PC-9 (cell line): ENCODE measurements at regions not wholly inside any gene's neighbourhood (a gene's known extent, or its start where the extent isn't known, plus 50 kb on each side); places are given as distances from the start of the nearest gene placed in this dataset.
"Not testable (repeated sequence)": the region's sequence is repeated elsewhere in the genome, so short reads cannot be mapped to it uniquely, and the experiment has no call there.

ENCODE experiments used
- CTCF ChIP-seq: fragments of 200-600 bp; sonication (generic); conservative IDR thresholded peaks from 2 replicates; pipeline ENCODE4 v1.6.1; 2017; ENCODE audit warnings: mixed run types, antibody characterized with exemption, mild to moderate bottlenecking, moderate library complexity
- EZH2 ChIP-seq: fragments of 200-600 bp; sonication (generic); IDR thresholded peaks from 2 replicates; pipeline ENCODE4 v1.8.0; 2017; ENCODE audit warnings: antibody characterized with exemption, low read depth

- TF ChIP-seq CTCF, EZH2: not testable (repeated sequence)
These were observed 189.7 kb downstream of the MINAR1 start for GRCh38 chr15:79621805-79622204.
